Adrenal gland (tissue), 9 donors: ENCODE measurements at regions not wholly inside any gene's neighbourhood (a gene's known extent, or its start where the extent isn't known, plus 50 kb on each side); places are given as distances from the start of the nearest gene placed in this dataset.

Source experiments
- DNase-seq, 7 donors: peaks; one replicate each; pipeline ENCODE4 v3.0.0-alpha.2; 2019 to 2020
- H3K27ac ChIP-seq, 5 donors: fragments of 200-600 bp; sonication (generic) in 4 of 5; 1 replicate in 3 of 5; 2 replicates in 2 of 5; pipeline versions ENCODE4 v1.5.1 to v1.8.0; 2016 to 2020; ENCODE audit warnings: mild to moderate bottlenecking in 1 of 5
- H3K27me3 ChIP-seq: fragments of 200-600 bp; 2 replicates; pipeline ENCODE4 v1.8.0; 2021
- H3K36me3 ChIP-seq, 2 donors: fragments of 200-600 bp; replicated peaks in 1 of 2; 1 replicate in 1 of 2; 2 replicates in 1 of 2; pipeline versions ENCODE4 v1.5.1 to v1.8.0; 2018 to 2022
- H3K4me1 ChIP-seq, 2 donors: fragments of 200-600 bp; replicated peaks in 1 of 2; 1 replicate in 1 of 2; 2 replicates in 1 of 2; pipeline versions ENCODE4 v1.5.1 to v1.8.0; 2018 to 2021
- H3K4me3 ChIP-seq, 4 donors: fragments of 200-600 bp; sonication (generic) in 3 of 4; one replicate each; pipeline ENCODE4 v1.5.1; 2016 to 2018
- H3K9me3 ChIP-seq, 3 donors: fragments of 200-600 bp; sonication (generic) in 1 of 3; replicated peaks in 1 of 3; 1 replicate in 2 of 3; 2 replicates in 1 of 3; pipeline versions ENCODE4 v1.5.1 to v1.8.0; 2016 to 2021
- POLR2A ChIP-seq, 2 donors: fragments of 450-650 bp; IDR thresholded peaks; one replicate each; pipeline ENCODE4 v1.6.1; 2017; ENCODE audit warnings: antibody characterized with exemption in 2 of 2, mild to moderate bottlenecking in 2 of 2, moderate library complexity in 1 of 2
- WGBS, 4 donors: extraction: QIAGEN DNeasy Blood & Tissue Kit in 2 of 4; methylation state at CpG; one replicate each; pipeline versions ENCODE4 v1.1.5 to v1.1.7; 2013 to 2017; 5-methylcytosine and 5-hydroxymethylcytosine counted together
- intact Hi-C, 2 donors: fragments of 100-400 bp; cut with DNase I; formaldehyde crosslinking; loops; one replicate each; pipeline versions ENCODE4 v1.14.1 to v1.15.0; 2022 to 2023
- TF ChIP-seq, protein P1 (sequence below), 6 experiments: fragments of 450-650 bp in 4 of 6; fragments of 200-600 bp in 2 of 6; sonication (generic) in 1 of 6; IDR thresholded peaks; 1 replicate in 5 of 6; 2 replicates in 1 of 6; pipeline versions ENCODE4 v1.5.1 to v1.8.0; 2016 to 2021; ENCODE audit warnings: antibody characterized with exemption in 6 of 6, mild to moderate bottlenecking in 2 of 6, moderate library complexity in 1 of 6
- donor health status: healthy with polysubstance abuse.
- donor health status: Bipolar disorder and iron deficiency.
- donor health status: DM: yes; HTN: yes; CAD: no.
- donor health status: DM: no; HTN: no; CAD: no.
- donor health status: DM: no; HTN: no; CAD: no.

DNA sequence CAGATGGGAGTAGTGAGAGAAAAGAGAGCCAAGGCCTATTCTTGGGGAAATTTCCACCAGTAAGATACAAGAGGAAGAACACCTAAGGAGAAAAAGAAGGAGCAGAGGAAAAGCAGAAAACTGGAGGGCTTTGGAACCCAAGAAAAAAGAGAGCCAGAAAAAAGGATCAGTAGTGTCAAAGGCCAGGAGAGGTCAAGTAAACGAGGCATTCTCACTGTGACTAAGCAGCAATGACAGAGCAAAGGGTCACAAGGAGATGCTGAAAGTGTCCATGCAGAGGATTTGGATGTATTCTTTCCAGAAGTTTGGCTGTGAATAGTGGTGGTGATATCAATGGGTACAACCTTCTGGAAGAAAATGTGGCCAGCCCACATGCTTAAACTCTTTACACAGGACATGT, 109.5 kb downstream of the DYNAP start:
- no peak for DNase-seq
- H3K27me3 ChIP-seq, result no peaks in the 10 kb centered on the region
- H3K4me1 ChIP-seq, result no peaks in the 10 kb centered on the region
- H3K4me3 ChIP-seq, result no peak overlapping the region
- H3K27ac ChIP-seq, result no peak overlapping the region
- no peaks in the 10 kb centered on the region for H3K9me3 ChIP-seq
- intact Hi-C loops, result no loop called here
- TF ChIP-seq POLR2A (IDR thresholded peaks at IDR 0.05), result no peak
- TF ChIP-seq, protein P1, sequence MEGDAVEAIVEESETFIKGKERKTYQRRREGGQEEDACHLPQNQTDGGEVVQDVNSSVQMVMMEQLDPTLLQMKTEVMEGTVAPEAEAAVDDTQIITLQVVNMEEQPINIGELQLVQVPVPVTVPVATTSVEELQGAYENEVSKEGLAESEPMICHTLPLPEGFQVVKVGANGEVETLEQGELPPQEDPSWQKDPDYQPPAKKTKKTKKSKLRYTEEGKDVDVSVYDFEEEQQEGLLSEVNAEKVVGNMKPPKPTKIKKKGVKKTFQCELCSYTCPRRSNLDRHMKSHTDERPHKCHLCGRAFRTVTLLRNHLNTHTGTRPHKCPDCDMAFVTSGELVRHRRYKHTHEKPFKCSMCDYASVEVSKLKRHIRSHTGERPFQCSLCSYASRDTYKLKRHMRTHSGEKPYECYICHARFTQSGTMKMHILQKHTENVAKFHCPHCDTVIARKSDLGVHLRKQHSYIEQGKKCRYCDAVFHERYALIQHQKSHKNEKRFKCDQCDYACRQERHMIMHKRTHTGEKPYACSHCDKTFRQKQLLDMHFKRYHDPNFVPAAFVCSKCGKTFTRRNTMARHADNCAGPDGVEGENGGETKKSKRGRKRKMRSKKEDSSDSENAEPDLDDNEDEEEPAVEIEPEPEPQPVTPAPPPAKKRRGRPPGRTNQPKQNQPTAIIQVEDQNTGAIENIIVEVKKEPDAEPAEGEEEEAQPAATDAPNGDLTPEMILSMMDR (IDR thresholded peaks at IDR 0.05), result no peak
- no peaks in the 10 kb centered on the region for H3K36me3 ChIP-seq
- 27 to 43% (median 34%) methylated on average over 1 of the region's 1 CpG for WGBS, 4 donors

DNA sequence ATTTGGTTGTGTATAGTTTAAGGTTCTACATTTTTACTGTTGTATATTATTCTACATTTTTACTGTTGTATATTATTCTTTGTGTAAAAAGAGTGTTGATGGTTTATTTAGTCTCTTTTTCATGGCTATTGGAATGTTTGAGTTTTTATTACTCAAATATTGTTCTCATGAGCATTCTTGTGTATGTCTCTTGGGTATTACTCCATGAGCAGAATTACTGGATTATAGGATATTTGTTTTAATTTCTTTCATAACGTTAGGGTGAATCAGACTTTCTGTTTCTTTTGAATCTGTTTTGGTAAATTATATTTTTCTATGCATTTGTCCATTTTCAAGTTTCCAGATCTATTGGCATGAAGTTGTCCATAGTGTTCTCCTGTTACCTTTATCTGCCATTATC, 111.6 kb downstream of the DYNAP start:
- 49 to 66% (median 58%) methylated on average over 1 of the region's 1 CpG for WGBS, 4 donors
- intact Hi-C loops, result no loop called here
- no peak for DNase-seq

GRCh38 chr18:54710074-54710899, 118.0 kb upstream of the RAB27B start:
- TF ChIP-seq, protein P1 (IDR thresholded peaks at IDR 0.05), result no peak
- Histone ChIP-seq H3K4me1 (no peaks in the 10 kb centered on the region), H3K27ac (no peak overlapping the region), H3K27me3 (peaks cover 2% of the 10 kb centered on the region), H3K4me3 (no peak overlapping the region), H3K36me3 (no peaks in the 10 kb centered on the region), H3K9me3 (no peaks in the 10 kb centered on the region)
- DNase-seq, result no peak
- WGBS, 4 donors, result 69 to 74% (median 72%) methylated on average over 8 of the region's 8 CpGs
- intact Hi-C loops, result no loop called here

More for the DNA sequence above, 111.6 kb downstream of the DYNAP start:
- Histone ChIP-seq H3K27ac (no peak overlapping the region), H3K36me3 (no peaks in the 10 kb centered on the region), H3K27me3 (no peaks in the 10 kb centered on the region), H3K4me1 (no peaks in the 10 kb centered on the region), H3K4me3 (no peak overlapping the region), H3K9me3 (no peaks in the 10 kb centered on the region)
- no peak for TF ChIP-seq POLR2A (IDR thresholded peaks at IDR 0.05)
- TF ChIP-seq, protein P1 (IDR thresholded peaks at IDR 0.05), result no peak

DNA sequence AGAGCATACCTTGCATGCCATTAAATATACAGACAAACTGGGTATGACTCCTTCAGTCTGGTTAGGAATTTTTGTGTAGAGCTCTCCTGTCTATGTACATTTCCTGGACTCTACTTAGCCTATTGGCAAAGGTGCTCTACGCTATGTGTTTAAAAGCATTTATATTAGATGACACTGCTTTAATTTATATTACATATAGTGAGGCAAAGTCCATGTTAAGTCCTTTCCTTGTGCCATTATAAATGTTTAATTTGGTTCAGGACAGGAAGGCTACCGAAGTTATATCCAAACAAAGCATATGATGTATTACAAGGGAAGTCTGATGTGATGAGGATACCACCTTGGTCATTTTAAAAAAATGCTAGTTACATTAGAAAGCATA, 117.4 kb upstream of the RAB27B start:
- Histone ChIP-seq H3K36me3 (no peaks in the 10 kb centered on the region), H3K27ac (no peak overlapping the region), H3K4me1 (no peaks in the 10 kb centered on the region), H3K4me3 (no peak overlapping the region), H3K27me3 (peaks cover 7% of the 10 kb centered on the region), H3K9me3 (no peaks in the 10 kb centered on the region)
- 82 to 87% (median 86%) methylated on average over 2 of the region's 2 CpGs for WGBS, 4 donors
- intact Hi-C loops, result no loop called here
- TF ChIP-seq, protein P1 (IDR thresholded peaks at IDR 0.05), result no peak
- no peak for TF ChIP-seq POLR2A (IDR thresholded peaks at IDR 0.05)
- no peak for DNase-seq
